ENCODE measurements at regions not wholly inside any gene's neighbourhood (a gene's known extent, or its start where the extent isn't known, plus 50 kb on each side); places are given as distances from the start of the nearest gene placed in this dataset.

DNA sequence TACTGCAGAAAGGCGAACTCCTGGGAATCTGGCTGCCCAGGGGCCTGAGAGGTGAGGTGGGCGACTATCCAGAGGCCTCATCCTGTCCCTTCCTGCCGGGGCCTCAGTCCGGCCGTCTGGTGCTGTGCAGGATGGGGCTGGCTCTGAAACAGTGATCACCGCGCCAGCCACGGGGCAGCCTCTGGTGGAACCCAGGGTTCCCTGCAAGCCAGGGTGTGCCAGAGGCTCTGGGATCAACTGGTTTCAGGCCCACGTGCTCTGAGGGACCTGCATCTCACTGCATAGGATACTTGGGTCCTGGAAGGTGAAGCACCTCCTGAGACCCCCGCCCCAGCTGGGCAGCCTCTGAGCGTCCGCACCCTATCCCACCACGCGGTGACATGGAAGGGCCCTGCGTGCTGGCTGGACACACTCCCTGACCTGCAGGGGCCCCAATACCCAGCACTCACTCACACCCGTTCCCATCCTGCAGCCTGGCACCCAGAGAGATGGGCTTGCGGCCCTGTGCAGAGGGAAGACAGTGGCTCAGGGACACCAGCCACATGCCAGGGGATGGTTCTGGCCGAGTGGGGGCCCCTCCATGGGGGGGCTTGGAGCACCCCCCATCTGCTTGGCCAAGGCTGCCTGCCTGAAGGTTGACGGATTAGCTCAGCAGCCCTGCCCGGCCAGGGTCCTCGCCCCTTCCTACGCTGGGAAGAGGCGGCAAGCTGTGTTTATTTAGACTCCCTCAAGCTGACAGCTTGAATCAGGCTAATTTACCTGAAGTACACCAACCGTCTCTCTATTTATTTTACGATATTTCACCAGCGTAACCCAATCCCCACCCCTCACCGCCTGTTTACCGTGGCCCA lies 64.3 kb upstream of the TTC34 start:
- no peak for DNase-seq (ENCODE audit: low read depth in 2 of 2)

DNA sequence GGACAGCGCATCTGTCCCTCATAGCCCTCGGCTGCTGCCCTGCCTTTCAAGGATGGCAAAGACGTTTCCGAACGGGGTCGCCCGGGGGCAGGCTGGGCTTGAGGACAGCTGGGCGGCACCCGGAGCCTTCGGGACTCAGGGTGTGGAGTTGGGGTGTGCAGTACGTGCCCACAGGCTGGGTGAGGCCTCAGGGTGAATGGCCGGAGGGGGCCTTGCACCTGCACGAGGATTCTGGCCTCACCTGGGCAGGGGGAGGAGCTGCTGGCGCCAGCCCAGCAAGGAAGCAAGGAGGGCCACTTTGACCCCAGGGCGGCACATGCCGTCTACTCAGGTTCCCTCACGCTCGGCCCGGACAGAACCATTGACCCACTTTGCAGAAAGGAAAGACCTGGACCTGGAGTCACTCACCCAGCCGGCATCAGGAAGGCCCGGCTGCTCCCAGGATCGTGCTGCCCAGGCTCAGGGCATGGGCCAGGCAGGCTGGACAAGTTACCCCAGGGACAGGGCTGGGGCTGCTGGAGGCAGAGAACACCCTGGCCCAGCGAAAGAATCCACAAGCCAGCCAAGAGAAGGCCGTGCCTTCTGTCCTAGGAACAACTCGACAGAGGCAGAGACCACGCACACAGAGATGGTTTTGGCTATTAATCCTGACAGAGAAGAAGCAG lies 65.1 kb upstream of the TTC34 start:
- DNase-seq (ENCODE audit: low read depth in 2 of 2) = no peak

DNA sequence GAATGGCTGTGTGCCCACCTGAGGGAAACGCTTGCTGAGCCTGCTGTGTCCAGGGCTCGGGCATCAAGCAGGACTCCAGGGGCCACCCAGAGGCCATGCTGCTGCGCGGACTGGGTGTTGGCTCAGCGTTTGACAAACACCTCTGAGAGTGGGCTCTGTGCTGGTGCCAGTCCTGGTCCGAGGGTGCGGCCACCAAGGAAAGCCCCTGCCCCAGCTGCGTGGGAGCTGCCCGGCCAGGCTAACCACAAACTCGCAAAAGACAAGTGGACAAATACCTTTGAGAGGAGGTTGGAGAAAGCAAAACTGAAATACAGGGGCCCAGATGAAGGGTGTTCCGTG lies 65.6 kb upstream of the TTC34 start:
- DNase-seq (ENCODE audit: low read depth in 2 of 2) = no peak

DNA sequence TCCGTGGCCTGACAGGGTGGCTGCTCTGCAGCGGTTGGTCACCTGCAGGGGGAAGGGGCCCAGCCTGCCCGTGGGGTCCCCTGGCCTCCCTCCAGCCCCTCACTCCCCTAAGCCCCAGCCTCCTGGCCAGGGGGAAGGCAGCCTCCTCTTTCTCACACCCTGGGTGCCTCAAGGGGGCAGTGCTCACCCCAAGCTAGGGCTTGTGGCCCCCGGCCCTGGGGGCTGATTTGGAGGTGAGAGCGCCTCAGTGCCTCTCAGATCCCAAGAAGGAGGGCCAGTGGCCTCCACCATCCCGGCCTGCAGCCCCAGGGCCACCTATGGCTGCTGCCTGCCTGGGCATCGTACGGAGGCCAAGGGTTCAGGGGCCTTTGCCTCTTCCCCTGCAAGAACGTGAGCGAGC lies 66.4 kb upstream of the TTC34 start:
- DNase-seq (ENCODE audit: low read depth in 2 of 2) = no peak

DNA sequence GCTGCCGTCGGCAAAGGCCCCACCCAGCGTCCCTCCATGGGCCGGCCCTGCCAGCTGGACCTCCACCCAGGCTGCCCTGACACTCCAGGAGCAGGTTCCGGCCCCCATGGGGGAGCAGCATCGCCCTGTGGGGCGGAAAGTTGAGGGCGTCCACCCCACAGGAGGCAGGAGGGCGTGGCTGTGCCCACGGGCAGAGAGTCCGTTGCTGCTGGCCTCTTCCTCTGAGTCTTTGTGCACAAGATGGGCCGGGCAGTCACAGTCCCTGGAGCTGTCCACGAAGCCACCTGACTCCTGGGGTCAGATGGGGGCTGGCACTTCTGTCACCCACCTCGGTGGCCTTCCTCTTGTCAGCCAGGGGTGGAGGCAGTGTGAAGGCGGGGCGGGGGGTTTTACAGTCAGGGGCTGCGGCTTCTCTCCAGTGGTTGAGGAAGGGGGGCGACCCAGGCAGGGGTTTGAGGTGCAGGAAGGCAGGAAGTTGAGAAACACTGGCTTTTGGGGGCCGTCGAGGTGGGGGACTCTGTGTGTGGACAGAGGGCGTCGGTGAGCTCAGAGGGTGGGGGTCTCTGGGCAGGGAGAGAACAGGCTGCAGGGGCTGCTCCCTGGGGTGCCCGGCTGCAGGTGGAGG lies 67.2 kb upstream of the TTC34 start:
- no peak for DNase-seq (ENCODE audit: low read depth in 2 of 2)

DNA sequence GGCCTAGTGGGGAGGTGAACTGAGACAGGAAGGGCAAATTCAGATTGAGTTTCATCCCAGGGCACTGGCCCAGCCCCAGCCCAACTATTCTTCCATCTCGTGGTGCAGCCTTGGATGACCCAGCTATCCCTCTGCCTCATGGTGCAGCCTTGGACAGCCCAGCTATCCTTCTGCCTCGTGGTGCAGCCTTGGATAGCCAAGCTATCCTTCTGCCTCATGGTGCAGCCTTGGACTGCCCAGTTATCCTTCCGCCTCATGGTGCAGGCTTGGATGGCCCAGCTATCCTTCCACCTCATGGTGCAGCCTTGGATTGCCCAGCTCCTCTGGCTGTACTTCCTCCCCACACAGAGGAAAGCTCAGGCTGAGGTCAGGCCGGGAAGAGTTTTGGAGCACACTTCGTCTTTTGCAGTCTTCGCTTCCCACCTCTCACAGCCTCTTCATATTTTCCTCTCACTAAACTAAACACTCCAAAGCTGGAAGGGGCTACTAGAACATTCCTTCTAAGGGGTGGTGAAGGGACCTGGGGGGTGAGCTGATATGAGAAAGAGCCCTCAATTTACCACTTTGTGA lies 69.8 kb upstream of the TTC34 start:
- no peak for DNase-seq (ENCODE audit: low read depth in 2 of 2)

DNA sequence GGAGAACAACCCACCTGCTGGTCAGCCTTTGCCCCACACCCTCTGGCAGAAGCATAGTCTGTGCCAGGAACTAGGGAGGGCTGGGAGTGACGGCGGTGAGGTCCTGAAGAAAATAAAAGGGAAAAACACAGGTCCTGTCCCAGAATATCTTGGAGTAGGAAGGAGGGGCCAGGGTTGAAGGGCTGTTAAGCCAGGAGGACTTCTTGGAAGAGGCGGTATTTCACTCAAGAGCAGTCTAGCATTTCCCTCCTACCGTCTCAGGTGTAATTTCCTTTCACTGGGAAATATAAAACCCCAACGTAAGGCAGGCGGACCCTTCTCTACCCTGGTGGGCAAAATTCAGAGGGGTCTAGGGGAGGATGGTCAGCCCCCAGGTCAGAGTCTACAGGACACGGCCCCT lies 72.7 kb upstream of the TTC34 start:
- no peak for DNase-seq (ENCODE audit: low read depth in 2 of 2)

DNA sequence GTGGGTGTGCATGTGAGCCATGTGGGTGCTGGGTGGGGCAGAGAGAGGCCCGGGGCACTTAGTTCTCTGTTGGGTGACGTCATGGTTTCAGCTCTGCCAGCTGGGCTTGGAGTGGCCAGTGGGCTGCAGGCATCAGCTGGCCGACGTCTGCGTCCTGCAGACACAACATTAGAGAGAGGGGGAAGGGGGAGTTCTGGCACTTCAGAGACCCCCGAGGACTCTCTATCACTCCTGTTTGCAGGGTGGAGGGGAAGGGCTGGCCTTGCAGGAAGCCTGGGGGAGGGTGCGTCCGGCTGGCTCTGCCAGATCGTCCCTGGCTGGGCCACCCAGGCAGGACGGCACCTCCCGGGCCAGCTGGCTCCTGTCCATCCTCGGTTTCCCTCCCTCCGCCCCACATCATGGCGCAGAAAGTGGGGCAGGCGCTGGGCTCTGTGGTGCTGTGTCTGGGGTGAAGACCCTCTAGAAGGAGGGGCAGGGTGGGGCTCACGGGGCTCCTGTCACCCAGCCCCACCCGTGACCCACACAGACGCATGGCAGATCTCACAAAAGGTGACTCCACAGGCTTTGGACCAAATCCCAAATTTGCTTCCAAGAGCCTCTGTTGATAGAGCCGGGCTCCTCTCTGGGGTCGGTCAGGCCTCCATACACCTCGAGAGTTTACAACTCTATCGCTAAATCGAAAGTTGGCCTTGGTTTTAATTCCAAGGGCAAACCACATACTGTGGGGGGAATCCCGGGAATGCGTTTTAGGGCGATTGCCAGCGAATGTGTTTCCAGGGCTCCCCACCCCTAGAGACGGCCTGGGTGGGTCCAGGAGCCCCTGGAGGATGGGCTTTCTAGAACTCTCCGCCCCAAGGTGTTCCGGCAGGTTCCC lies 73.4 kb upstream of the TTC34 start:
- DNase-seq (ENCODE audit: low read depth in 2 of 2) = no peak

DNA sequence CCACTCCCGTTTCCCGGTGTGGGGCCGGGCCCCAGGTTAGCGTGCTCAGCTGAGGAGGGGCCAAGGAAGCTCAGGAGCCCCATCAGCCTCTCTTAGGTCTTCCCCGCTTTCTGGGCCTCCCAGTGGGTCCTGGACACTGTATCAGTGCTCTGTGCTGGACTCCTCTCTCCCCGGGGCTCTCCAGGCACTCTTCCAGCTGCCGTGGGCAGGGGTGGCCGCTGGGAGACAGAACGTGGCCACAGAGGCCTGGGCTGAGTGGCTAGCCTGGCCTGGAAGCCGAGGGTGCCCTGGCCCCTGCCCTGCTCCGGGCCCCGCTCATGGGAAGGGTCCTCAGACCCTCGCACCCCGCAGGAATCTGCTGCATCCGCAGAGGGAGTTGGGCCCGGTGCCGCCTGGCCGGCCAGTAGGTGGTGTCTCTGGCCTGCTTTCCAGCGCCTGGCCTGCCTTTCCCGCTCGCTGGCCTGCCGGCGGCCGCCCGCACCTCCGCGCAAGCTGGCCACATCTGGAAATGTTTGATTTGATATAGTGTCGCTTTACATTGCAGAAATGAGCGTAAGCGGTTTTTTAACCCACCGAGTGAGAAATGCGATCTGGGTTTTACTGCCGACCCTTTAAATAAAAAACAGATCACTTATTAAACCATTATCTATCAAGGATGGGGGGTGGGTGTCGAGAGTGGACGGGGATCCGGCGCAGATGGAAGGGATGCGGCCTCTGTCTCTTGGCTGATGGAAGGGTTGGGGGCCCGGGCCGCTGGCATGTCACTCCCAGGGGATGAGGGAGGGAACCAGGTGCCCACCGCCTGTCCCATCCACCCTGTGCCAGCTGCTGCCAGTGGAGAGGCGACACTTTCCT lies 74.4 kb upstream of the TTC34 start:
- DNase-seq (ENCODE audit: low read depth in 2 of 2) = no peak

DNA sequence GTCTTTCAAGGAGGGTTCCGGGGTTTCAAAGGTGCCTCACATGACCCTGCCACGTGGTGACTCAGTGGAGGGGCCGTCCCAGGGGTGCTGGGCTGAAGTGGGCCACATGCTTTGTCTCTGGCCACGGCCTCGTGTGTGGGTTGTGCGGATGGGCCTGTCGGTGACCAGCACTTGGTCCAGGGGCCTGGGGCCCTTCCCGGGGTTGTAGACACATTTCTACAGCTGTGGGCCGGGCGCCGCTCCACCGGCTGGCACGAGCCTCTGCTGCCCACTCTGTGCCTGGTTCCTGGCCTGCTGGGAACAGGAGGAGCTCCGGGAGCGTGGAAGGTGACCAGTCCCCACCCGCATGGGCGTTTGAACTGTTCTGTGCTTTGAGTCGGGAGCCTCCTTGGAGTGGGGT lies 75.4 kb upstream of the TTC34 start:
- no peak for DNase-seq (ENCODE audit: low read depth in 2 of 2)

DNA sequence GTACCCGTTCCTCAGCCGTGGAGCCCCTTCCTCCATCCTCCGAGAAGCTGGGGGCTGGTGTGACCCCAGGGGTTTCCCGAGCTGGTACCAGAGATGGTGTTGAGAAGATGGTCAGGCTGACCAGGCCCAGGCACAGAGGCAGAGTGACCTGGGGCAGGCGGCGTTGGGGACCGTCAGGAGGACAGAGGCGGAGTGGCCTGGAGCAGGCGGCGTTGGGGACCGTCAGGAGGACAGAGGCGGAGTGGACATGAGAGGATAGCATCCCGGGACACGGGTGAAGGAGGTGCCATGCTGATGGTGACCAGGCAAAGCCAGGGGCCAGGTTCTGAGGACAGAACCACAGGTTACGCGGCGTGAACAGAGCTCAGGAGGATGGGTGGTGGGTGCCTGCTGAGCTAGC lies 75.9 kb upstream of the TTC34 start:
- no peak for DNase-seq (ENCODE audit: low read depth in 2 of 2)

DNA sequence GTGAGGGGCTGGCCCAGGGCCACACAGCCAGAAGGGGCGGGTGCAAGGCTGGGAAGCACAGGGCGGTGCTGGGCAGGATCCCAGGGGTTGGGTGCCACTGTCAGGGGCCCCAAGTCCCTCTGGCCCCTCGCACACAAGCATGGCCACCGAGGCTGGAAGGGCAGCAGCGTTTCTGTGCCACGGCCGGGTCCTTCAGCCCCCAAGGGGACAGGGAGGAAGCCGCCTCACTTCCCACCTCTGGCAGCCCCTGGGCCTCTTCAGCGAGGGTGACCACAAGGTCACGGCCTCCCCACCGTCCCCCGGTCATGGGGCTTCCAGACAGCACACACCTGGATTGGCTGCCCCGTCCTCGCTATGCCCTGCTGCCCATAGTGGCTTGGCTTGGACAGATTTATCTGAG lies 77.1 kb upstream of the TTC34 start:
- DNase-seq (ENCODE audit: low read depth in 2 of 2) = no peak

DNA sequence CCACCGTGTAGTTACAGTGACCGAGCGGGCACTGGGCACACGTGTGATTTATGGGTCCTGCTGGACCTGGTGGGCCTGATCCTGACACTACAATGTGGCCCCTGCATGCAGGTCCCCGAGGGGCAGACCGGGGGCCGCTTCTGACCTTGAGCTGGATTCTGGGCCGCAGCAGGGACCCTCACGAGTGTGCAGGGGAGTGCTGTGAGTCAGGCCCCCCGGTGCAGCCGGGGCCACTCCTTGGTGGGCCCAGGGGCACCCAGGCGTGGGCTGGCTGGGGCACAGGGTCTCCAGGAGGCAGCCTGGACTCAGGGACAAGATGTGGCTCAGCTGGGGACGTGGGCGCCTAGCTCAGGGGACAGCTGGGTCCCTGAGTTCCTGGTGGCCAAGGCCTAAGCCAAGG lies 77.5 kb upstream of the TTC34 start:
- no peak for DNase-seq (ENCODE audit: low read depth in 2 of 2)

DNA sequence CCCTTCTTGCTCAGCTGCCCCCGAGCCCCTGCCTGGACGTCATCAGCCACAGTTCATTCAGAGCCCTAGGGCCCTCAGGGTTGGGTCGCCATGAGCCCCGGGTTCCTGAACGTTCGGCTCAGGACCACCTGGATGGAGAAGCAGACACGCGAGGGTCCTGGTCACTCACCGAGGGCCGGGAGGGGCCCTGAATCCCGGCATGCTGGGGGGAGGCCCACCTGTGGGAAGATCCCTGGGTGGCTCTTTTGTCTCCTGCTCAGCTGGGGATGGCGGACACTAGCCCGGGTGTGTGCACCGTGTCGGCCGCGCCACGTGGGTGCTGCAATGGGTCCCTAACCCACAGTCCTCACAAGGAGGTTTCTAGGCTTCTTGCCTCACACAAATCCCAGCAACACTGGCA lies 78.1 kb upstream of the TTC34 start:
- DNase-seq (ENCODE audit: low read depth in 2 of 2) = no peak

DNA sequence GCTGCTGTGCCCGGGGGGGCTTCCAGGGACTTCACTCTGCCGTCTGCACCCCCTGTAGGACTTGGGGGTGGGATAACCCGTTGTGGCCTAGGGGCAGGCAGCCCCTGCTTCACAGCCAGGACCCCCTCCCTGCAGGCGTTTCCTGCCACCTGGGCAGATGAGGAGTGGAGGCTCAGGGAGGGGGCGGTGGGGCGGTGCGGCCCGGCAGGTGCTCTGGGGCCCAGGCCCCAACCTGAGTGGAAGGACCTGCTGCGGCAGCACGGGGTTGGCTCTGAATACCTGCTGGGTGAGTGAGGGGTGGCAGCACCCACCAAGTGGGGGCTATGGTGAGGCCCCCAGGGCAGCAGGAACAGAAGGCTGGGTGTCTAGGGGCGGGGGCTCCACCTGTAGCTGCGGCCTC lies 78.6 kb upstream of the TTC34 start:
- no peak for DNase-seq (ENCODE audit: low read depth in 2 of 2)

DNA sequence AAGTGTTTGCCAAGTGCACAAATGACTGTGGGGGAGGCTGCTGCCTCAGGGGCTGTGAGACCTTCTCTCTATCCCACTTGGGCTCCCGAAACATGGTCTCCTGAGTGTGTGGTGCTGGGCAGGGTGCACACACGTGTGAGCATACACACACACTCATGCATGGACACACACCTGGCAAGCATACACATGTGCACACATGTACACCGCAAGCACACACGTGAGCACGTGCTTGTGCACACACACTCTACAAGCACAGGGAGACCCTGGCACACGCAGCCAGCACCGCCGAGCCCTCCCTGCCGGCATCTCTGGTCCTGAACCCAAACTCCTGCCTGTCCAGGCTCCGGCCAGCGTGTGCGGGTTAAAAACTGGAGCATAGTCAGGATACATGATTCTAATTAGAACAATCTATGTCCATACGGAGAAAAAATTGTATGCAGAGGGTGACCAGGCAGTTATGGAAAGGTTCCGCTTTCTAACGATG lies 79.4 kb upstream of the TTC34 start:
- DNase-seq (ENCODE audit: low read depth in 2 of 2) = no peak

DNA sequence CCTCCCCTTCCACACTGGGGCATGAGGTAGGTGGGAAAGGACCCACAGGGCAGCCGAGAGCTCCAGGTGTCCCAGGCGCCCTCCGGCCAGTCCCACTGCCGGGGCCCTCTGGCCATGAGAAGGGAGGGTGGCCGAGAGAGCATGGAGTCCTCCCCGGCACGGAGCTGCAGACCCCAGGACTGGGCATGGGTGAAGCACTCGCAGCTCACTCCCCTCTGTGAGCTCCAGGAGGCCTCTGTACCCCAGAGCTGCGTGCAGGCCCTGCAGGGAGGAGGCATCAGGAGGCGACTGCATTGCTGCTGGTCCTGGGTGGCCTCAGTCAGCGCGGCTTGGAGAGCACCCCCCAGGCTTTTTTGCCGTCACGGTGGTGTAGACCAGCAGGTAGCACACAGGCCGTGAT lies 80.1 kb upstream of the TTC34 start:
- DNase-seq (ENCODE audit: low read depth in 2 of 2) = no peak

DNA sequence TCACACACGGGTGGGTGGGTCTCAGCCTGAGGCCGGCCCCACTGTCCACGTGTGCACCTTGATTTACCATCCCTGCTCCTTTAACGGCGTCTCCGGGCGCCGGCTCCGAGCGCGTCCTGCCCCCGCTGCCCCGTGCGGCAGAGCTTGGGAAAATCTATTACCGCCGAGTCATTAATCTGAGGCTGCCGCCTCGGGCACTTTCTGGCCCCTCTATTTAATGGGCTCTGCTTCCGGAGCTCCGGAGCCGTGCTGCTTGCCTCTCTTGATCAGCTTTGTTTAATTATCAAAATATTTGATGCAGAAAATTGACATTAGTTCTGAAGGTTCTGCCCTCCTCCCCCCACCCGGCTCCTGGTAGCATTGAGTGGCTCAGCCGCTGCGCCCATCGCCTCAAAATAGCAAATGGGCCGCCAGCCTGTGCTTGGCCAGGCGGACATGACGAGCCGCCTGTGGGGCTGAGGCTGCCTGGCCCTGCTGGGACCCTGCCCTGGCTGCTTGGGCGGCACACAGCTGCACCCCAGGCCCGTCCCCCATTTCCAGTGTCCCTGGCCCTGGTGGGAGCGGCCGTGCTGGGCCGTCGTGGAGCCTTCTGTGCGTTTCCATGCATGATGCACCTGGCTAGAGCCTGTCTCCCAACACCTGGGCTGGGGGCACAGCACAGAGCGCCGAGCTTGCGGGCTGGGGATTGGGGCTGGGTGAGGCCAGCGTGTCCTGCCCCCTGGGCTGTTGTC lies 81.6 kb upstream of the TTC34 start:
- DNase-seq (ENCODE audit: low read depth in 2 of 2) = no peak

DNA sequence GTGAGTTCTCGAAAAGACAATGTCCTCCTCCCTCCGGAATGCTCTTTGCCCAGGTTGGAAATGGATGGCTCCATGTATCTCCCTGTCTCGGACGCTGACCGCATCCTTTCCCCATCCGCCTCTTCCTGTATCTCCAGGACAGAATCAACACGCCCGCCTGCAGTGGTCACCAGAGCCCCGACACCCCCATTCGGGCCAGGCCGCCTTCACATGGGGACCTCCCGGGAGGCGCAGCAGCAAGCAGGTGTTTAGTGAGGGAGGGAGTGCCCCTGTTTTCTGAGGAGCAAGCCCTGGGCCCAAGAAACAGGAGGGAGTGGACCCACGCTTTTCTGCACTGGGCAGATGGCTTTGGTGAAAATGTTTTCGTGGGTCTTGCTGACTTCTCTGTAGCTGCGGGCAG lies 83.5 kb upstream of the TTC34 start:
- no peak for DNase-seq (ENCODE audit: low read depth in 2 of 2)

DNA sequence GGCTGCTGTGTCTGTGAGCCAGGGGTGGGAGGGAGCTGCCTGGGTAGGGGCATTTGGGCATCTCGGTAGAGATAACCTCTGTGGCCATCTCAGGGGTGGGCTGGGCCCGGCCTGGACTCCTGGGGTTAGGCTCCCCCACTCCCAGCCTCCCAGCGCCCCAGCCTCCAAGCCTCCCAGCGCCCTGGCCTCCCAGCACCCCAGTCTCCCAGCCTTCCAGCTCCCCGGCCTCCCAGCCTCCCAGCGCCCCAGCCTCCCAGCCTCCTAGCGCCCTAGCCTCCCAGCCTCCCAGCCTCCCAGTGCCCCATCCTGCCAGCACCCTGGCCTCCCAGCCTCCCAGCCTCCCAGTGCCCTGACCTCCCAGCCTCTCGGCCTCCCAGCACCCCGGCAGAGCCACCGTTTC lies 85.1 kb upstream of the TTC34 start:
- DNase-seq (ENCODE audit: low read depth in 2 of 2) = no peak
